Right cardiac atrium (tissue), 5 donors: ENCODE measurements at regions not wholly inside any gene's neighbourhood (a gene's known extent, or its start where the extent isn't known, plus 50 kb on each side); places are given as distances from the start of the nearest gene placed in this dataset.
"Not testable (repeated sequence)": the region's sequence is repeated elsewhere in the genome, so short reads cannot be mapped to it uniquely, and the experiment has no call there.

Experiments
- ATAC-seq, 2 donors: fragments of 200-7000 bp; cut with Tn5 transposase; one replicate each; pipeline versions ENCODE4 v1.8.0 to v1.9.1; 2020; ENCODE audit warnings: moderate library complexity in 2 of 2, mild to moderate bottlenecking in 1 of 2
- DNase-seq, 3 donors: peaks; one replicate each; pipeline ENCODE4 v3.0.0-alpha.2; 2020
- H3K27ac ChIP-seq: one replicate; pipeline ENCODE4 v1.5.1; 2013; ENCODE audit warnings: mild to moderate bottlenecking, low read length, control low read depth, moderate library complexity
- H3K27me3 ChIP-seq: one replicate; pipeline ENCODE4 v1.6.1; 2013; ENCODE audit not compliant: control insufficient read depth, insufficient read depth
- H3K4me1 ChIP-seq: one replicate; pipeline ENCODE4 v1.6.1; 2013; ENCODE audit warnings: low read length; ENCODE audit not compliant: control insufficient read depth, insufficient read depth
- H3K4me3 ChIP-seq: one replicate; pipeline ENCODE4 v1.5.1; 2013; ENCODE audit warnings: low read length, control low read depth
- H3K9me3 ChIP-seq: one replicate; pipeline ENCODE4 v1.6.1; 2013; ENCODE audit warnings: low read length; ENCODE audit not compliant: control insufficient read depth
- WGBS: extraction: QIAGEN DNeasy Blood & Tissue Kit; methylation state at CpG from one replicate; pipeline ENCODE4 v1.1.7; 2013; 5-methylcytosine and 5-hydroxymethylcytosine counted together
- intact Hi-C, 4 donors: fragments of 100-400 bp; cut with DNase I; formaldehyde crosslinking; loops; one replicate each; pipeline versions ENCODE4 v1.11.0 to v1.14.0; 2022 to 2023
- donor health status: healthy with polysubstance abuse.
- donor health status: DM: no; HTN: yes; CAD: no.
- donor health status: DM: no; HTN: no; CAD: no.
- donor health status: DM: no; HTN: yes; CAD: no; lungs with severe emphysema.
- donor health status: DM: yes; HTN: yes; CAD: no.

DNA sequence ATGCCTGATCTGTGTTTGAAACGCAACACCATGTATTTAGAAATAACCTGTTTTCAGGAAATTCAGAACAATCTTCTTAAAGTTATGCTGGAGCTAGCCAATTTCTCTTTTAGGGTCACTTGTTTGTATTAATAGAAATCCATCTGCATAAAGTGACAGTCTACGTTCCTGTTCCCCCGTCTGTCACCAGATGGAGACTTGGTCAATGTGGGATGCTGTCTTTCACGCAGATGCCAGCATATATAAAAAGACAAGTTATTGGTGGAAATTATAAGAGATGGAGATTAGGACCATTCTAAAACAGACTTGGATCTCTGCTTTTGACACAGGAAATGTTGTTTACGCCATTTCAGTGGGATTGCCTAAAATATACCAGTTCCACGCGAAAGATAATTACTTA is 162.5 kb upstream of the STMND1 start:
- H3K4me3 ChIP-seq: no peak overlapping the region
- H3K4me1 ChIP-seq: no peaks in the 10 kb centered on the region
- H3K27me3 ChIP-seq: no peaks in the 10 kb centered on the region
- intact Hi-C loops: no loop called here
- H3K27ac ChIP-seq: no peak overlapping the region
- WGBS: 58% methylated on average over 7 of the region's 7 CpGs
- ATAC-seq (no peak), DNase-seq (no peak)
- H3K9me3 ChIP-seq: no peaks in the 10 kb centered on the region

DNA sequence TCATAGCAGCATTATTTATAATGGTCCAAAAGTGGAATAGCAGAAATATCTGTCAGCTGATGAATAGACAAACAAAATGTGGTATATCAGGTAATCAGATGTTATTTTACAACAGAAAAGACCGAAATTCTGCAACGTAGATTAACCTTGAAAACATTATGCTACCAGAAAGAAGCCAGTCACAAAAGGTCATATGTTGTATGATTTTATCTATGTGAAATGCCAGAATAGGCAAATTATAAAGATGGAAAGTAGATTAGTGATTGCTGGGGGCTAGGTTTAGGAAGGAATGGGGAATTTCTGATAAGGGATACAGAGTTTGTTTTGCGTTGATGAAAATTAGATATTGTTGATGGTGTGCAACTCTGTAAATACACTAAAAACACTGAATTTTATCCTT is 165.0 kb upstream of the STMND1 start:
- ATAC-seq (no peak), DNase-seq (no peak)
- no peaks in the 10 kb centered on the region for H3K27me3 ChIP-seq
- intact Hi-C loops: no loop called here
- H3K9me3 ChIP-seq: no peaks in the 10 kb centered on the region
- no peak overlapping the region for H3K4me3 ChIP-seq
- no peak overlapping the region for H3K27ac ChIP-seq
- no peaks in the 10 kb centered on the region for H3K4me1 ChIP-seq
- 90% methylated on average over 3 of the region's 3 CpGs for WGBS

DNA sequence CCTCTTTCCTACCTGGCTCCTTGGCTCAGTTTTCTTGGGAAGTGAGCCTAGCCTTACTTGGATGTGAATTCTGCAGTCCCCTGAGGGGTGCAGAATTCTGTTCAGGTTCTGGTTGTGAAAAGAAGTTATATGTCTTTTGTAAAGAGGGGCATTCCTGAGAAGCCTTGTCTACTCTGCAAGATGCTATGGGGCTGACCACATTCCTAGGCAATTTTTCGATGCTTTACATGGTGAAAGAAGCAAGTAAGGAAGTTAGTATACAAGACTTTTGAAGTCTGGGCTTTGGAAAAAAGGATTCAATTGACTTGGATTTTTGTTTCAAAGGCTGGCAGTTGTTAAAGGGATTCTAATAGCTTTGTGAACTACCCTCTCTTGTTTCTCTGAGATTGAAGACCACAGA is 167.9 kb upstream of the STMND1 start:
- Histone ChIP-seq H3K9me3 (no peaks in the 10 kb centered on the region), H3K4me1 (no peaks in the 10 kb centered on the region), H3K27ac (no peak overlapping the region), H3K4me3 (no peak overlapping the region), H3K27me3 (no peaks in the 10 kb centered on the region)
- DNase-seq (no peak), ATAC-seq (no peak)
- 77% methylated on average over 1 of the region's 1 CpG for WGBS
- intact Hi-C loops: no loop called here

DNA sequence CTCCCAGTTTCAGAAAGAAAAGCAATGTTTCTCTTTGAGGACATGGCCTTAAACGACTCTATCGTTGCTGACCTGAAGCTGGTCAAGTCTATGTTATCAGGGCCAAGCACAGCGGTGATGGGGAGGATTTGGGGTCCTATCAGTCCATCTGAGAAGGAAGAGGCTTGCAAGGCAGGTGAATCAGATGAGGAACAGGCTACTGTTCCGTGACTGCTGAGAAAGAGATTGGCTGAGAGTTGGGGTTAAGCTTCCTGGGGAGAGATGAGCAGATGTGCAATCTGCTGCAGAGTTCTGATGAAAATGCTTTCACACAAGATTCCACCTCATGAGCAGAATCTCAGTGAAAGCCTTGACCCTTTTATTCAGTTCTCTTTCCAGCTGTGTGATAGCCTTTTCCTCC is 168.3 kb upstream of the STMND1 start:
- H3K27ac ChIP-seq: no peak overlapping the region
- H3K27me3 ChIP-seq: no peaks in the 10 kb centered on the region
- 69% methylated on average over 4 of the region's 4 CpGs for WGBS
- intact Hi-C loops: no loop called here
- no peak for ATAC-seq
- H3K9me3 ChIP-seq: no peaks in the 10 kb centered on the region
- H3K4me3 ChIP-seq: no peak overlapping the region
- DNase-seq: no peak
- no peaks in the 10 kb centered on the region for H3K4me1 ChIP-seq

DNA sequence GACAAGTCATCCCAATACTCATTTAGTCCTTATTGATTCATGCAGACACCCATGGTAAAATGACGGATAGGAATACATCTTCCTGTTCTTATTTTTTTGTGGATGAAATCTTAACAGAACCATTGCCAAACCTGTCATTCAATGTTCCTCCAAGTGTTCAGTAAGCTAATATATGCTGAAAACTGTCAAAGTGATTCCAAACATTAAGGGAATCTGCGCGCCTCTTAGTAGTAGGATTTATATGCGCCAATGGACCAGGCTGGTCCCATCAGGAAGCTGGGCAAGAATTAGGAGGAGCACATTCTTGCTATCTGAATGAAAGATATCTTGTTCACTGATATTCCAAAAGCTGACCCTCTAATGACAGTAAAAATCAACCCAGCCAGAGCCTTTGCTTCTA is 168.9 kb upstream of the STMND1 start:
- intact Hi-C loops: no loop called here
- 96% methylated on average over 4 of the region's 4 CpGs for WGBS

DNA sequence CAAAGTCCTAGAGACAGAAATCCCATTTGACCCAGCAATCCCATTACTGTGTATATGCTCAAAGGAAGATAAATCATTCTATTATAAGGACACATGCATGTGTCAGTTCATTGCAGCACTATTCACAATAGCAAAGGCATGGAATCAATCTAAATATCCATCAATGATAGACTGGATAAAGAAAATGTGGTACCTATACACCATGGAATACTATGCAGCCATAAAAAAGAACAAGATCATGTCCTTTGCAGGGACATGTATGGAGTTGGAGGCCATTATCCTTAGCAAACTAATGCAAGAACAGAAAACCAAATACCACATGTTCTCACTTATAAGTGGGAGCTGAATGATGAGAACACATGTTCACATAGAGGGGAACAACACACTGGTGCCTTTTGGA is 169.8 kb upstream of the ATXN1 start:
- H3K27ac ChIP-seq, H3K4me1 ChIP-seq, H3K27me3 ChIP-seq, H3K9me3 ChIP-seq, intact Hi-C loops, ATAC-seq, DNase-seq, H3K4me3 ChIP-seq: not testable (repeated sequence)

More for the DNA sequence above, 168.9 kb upstream of the STMND1 start:
- H3K27me3 ChIP-seq: no peaks in the 10 kb centered on the region
- ATAC-seq: no peak
- H3K9me3 ChIP-seq: no peaks in the 10 kb centered on the region
- no peak for DNase-seq
- H3K27ac ChIP-seq: no peak overlapping the region
- no peaks in the 10 kb centered on the region for H3K4me1 ChIP-seq
- no peak overlapping the region for H3K4me3 ChIP-seq

DNA sequence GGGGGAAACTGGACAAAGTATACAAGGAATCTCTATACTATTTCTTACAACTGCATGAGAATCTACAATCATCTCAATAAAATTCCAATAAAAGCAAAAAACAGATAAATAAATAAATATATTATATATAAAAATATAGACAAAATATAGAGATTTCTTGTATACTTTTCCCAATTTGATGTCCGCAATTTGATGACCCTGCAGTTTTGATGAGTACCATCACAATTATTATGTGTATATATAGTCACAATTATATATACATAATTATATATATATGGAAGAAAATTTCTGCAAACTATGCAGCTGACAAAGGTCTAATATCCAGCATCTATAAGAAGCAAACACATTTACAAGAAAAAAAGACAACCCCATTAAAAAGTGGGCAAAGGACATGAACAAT is 169.2 kb upstream of the ATXN1 start:
- ATAC-seq (no peak), DNase-seq (no peak)
- Histone ChIP-seq H3K9me3 (no peaks in the 10 kb centered on the region), H3K27me3 (no peaks in the 10 kb centered on the region), H3K27ac (no peak overlapping the region), H3K4me1 (no peaks in the 10 kb centered on the region), H3K4me3 (no peak overlapping the region)
- intact Hi-C loops: no loop called here
- 95% methylated on average over 1 of the region's 1 CpG for WGBS

DNA sequence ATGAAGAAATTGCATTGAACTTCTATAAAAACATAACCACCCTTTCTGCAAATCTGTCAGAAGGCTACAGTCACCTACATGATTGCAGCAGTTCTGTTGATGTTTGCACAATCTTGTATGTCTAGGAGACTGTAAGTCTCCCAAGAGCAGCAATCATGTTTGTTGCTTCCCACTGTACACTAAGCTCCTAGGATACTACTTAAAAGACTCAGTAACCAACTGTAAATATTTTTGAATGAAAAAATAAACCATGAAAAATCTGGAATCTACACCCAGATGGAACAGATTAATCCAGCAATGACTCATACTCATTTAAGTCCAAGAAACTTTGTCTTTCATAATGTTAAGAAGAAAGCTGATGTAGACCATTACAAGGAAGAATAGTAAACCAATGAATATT is 168.5 kb upstream of the ATXN1 start:
- intact Hi-C loops: no loop called here
- H3K27ac ChIP-seq: no peak overlapping the region
- H3K9me3 ChIP-seq: no peaks in the 10 kb centered on the region
- H3K27me3 ChIP-seq: no peaks in the 10 kb centered on the region
- no peaks in the 10 kb centered on the region for H3K4me1 ChIP-seq
- H3K4me3 ChIP-seq: no peak overlapping the region
- DNase-seq: no peak
- ATAC-seq: no peak

DNA sequence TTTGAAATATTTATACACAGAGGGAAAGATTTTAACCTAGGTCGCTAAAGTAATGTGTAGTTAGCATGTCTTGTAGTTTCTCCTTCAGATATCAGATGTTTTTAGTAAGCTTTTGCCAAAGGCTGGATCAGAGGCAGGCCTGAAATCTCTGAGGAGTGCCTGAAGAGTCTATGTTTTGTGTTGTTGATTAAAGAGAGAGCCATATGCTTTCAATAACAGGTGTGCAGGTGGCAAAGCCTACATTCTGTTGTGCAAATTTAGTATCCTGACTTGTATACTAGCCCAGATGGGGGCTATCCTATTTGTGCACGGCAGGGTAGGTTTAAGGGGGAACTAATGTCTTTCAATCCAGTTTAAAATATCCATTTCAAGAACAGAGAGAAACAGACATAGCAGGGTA is 167.1 kb upstream of the ATXN1 start:
- Histone ChIP-seq H3K9me3 (no peaks in the 10 kb centered on the region), H3K4me3 (no peak overlapping the region)

DNA sequence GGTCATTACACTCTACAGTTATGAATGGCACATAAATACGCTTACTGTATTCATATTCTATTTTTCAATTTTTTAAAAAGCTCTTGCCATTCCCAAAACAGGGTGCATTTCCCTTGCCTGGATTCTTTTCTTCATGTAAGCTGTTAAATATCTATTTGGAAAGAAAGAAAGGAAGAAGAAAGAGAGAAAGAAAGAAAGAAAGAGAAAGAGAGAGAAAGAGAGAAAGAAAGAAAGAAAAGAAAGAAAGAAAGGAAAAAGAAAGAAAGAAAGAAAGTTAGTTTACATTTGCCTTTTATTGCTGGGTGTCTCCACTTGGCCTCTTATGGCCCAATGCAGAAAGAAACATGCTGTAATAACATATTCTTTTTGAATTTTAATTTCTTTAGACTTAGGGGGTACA is 165.9 kb upstream of the ATXN1 start:
- Histone ChIP-seq H3K9me3 (no peaks in the 10 kb centered on the region), H3K27ac (no peak overlapping the region), H3K4me1 (no peaks in the 10 kb centered on the region), H3K4me3 (no peak overlapping the region), H3K27me3 (no peaks in the 10 kb centered on the region)
- intact Hi-C loops: no loop called here
- ATAC-seq (no peak), DNase-seq (no peak)
- 96% methylated on average over 1 of the region's 1 CpG for WGBS

More for the DNA sequence above, 167.1 kb upstream of the ATXN1 start:
- 83% methylated on average over 2 of the region's 2 CpGs for WGBS
- DNase-seq (no peak), ATAC-seq (no peak)
- Histone ChIP-seq H3K27ac (no peak overlapping the region), H3K4me1 (no peaks in the 10 kb centered on the region), H3K27me3 (no peaks in the 10 kb centered on the region)
- intact Hi-C loops: no loop called here

DNA sequence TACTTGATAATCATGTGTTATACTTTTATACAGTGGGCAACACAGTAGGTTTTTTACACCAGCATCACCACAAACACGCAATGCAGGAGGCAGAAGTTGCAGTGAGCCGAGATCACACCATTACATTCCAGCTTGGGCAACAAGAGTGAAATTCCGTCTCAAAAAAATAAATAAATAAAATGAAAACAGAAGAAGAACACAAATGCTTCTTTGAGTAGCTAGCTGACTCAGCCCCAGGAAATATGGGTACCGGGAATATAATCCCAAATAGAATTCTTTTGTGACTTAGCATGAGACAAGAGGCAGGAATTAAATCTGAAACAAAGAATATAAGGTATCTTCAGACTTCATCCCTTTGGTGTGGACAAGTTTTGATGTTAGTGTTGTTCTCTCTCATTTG is 164.2 kb upstream of the ATXN1 start:
- DNase-seq: no peak

DNA sequence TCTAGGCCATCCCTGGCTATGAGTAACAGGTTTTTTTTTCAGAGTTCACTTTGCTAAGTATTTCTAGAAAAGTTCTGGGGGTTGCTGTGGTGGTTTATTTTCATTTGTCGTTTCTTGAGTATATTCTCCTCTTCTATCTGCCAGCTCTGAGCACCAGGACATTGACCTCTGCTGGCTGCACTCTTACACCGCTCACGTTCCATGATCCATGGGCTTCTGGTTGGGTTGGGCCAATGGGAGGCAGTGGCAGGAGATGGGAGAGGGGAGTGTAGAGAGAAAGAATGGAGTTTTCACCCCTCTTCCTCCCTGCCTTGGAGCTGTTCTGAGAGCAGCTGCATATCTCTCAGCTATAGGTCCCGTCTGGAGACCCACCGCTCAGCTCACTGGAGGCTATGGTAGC is 161.0 kb upstream of the ATXN1 start:
- intact Hi-C loops: no loop called here
- H3K4me1 ChIP-seq: no peaks in the 10 kb centered on the region
- no peaks in the 10 kb centered on the region for H3K27me3 ChIP-seq
- ATAC-seq (no peak), DNase-seq (no peak)
- no peak overlapping the region for H3K27ac ChIP-seq
- WGBS: 81% methylated on average over 5 of the region's 5 CpGs
- H3K9me3 ChIP-seq: no peaks in the 10 kb centered on the region
- no peak overlapping the region for H3K4me3 ChIP-seq

More for the DNA sequence above, 164.2 kb upstream of the ATXN1 start:
- WGBS: 75% methylated on average over 4 of the region's 4 CpGs
- H3K4me3 ChIP-seq: no peak overlapping the region
- H3K4me1 ChIP-seq: no peaks in the 10 kb centered on the region
- no peaks in the 10 kb centered on the region for H3K9me3 ChIP-seq
- no peaks in the 10 kb centered on the region for H3K27me3 ChIP-seq
- H3K27ac ChIP-seq: no peak overlapping the region
- ATAC-seq: no peak
- intact Hi-C loops: no loop called here
